T-helper 9 cell (primary cell): ENCODE measurements at regions not wholly inside any gene's neighbourhood (a gene's known extent, or its start where the extent isn't known, plus 50 kb on each side); places are given as distances from the start of the nearest gene placed in this dataset.

Source experiments
- DNase-seq: peaks from one replicate; pipeline ENCODE4 v3.0.0-alpha.2; 2020

DNA sequence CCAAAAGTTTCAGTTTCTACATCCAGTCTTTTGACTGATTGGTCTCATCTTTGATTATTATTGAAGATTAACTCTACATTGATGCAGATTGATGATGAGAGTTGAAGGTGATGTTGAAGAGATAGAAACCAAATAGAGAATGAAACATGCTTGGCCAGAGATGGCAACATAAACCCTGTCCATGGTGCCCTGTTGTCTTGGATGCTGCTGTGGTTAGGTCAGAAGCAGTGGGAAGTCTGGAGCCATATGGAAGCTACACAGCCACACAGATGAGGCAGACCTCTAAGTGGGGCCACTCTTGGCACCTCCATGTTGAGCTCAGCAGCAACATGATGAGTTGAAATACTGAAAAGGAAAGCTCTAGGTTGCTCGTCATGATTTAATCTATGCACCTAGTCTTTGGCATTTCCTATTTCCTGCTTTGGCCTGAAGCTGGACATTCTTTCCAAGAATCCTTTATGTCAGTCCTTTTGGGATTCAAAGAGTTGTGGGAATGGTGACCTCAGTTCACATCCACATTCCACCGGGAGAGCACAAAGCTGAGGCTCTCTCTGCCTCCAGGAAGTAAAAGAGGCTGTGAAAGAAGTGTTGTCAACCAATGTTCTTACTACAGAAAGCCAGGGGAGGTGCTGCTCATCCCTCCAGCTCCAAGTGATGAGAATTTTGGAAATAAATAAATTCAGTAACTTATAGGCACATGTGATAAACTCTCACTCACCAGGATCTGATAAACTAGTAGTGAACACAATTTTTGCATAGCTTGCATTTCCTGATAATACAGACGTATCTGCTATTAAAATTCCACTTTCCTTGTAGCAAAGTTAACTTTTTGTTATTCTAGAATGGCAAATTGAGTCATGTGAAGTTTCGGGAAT lies 127.7 kb upstream of the MAF start:
- no peak for DNase-seq

GRCh38 chr16:79726902-79727301 lies 126.4 kb upstream of the MAF start:
- no peak for DNase-seq

GRCh38 chr16:79725051-79725450 lies 124.5 kb upstream of the MAF start:
- no peak for DNase-seq

DNA sequence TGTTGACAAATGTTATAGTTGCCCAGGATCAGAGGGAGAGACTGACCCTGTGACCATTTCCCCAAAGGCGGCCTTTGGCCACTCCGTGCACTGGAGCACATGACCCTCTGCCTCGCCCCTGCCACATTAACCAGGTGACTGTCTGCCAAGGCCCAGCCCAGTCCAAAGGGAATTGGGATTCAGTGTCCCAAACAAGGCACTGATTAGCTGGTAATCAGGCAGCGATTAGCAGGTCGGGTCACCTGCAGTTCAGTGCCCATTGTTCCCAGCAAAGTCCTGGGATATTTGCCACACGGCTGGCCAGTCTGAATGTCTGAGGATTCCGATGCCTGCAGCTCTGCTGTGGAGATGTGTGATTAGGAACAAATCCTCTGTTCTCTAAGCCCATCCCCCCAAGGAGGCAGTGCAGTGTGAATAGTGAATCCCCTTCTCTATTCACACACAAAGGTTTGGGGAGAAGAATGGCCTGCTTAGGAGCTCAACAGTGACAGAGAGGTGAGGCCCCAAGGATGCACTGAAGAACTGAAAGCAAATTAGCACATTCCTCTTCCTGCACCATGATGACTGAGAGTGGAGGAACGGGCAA lies 123.1 kb upstream of the MAF start:
- no peak for DNase-seq

DNA sequence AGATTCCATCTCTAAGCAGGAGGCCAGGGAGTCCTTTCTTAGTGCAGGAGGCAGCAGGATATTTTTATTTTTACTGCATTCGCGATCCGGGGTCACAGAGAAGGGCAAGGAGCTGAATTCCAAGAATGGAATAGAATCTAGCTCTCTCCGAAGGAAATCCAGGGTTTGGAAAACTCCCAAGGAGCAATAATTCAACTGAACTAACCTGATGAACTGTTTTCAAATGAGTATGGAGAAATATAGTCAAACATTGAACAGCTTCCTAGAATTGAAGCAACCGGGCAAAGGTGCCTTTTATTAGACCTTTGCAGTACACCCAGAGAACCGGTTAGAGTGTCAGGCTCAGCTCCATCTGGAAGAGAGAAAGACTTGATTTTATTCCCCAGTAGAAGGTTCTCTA lies 120.7 kb upstream of the MAF start:
- no peak for DNase-seq

GRCh38 chr16:79717333-79718137 lies 117.0 kb upstream of the MAF start:
- DNase-seq: no peak

GRCh38 chr16:79716645-79717332 lies 116.3 kb upstream of the MAF start:
- no peak for DNase-seq

DNA sequence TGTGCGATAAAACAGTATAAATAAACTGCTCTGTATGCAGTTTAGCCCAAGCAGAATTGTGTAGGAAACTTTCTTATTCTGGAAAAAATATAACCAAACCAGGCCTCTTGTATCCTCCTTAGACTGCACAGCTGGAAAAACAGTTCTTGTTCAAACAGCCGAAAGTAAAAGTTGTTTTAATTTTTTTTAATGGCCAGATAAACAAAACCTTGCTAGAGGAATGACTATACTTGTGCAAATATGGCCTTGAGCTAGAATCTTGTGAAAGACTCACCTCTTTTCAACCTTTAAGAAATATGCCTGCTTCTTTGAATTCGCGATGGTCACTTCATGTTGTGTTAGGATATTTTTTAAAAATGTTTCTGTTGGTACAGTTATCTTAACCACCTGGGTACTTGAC lies 114.5 kb upstream of the MAF start:
- no peak for DNase-seq

DNA sequence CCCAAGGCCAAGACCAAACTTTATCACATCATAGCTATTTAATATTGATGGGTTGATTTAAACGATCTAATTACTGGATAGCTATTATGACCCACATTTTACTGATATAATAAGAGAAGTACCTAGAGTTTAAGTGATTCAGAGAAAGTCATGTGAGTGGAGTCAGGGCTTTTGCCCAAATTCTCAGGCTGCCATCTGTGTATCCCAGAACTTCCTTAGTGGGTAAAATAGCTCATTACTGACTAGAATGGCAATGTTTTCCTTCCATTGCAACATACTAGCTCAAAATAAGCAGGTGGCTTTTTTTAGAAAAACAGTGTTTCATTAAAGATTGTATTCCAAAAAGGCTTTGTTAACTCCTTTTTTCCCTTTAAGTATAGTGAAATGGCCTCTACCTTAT lies 113.9 kb upstream of the MAF start:
- no peak for DNase-seq

- DNase-seq: no peak
Observed at GRCh38 chr16:79713609-79714309, 113.2 kb upstream of the MAF start.

DNA sequence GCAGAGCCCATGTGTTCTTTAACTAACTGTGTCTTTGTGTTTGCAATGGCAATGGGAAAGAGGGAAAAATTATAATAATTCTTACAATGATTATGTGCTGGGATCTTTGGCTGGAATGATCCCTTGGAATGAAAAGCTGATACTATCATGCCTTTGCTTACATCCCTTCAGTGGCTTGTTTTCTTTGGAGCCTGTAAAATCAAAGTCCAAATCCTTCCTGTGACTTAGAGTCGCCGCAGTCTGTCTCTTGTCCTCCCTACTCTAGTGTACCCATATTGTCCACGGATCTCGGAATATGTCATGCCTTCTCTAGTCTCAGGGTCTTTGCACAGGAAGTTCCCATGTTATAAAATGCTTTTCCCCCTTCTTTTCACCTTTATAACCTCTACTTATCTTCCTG lies 111.7 kb upstream of the MAF start:
- no peak for DNase-seq

- no peak for DNase-seq
Observed at GRCh38 chr16:79707876-79708275, 107.3 kb upstream of the MAF start.

- no peak for DNase-seq
Observed at GRCh38 chr16:79703066-79703465, 102.5 kb upstream of the MAF start.

GRCh38 chr16:79698341-79698753 lies 97.8 kb upstream of the MAF start:
- no peak for DNase-seq

- no peak for DNase-seq
Observed at GRCh38 chr16:79697562-79698112, 97.1 kb upstream of the MAF start.

DNA sequence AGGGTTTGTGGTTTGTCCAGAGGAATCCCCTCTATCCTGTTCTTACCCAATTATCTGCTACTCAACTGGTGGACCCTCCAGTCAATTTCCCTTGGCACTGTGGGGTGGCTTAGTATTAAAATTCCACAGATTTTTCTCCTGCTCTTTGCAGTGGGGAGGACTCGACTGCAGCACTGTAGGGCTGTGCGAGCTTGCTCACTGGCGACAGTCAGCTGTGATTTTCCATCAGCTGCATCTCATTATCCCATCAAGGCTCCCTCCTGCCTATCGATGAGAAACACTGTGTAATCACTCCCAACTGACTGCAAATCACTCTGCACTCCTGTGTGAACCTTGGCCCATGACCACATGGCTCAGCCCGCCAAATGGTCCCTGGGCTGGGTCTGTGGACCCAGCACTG lies 90.5 kb upstream of the MAF start:
- no peak for DNase-seq

DNA sequence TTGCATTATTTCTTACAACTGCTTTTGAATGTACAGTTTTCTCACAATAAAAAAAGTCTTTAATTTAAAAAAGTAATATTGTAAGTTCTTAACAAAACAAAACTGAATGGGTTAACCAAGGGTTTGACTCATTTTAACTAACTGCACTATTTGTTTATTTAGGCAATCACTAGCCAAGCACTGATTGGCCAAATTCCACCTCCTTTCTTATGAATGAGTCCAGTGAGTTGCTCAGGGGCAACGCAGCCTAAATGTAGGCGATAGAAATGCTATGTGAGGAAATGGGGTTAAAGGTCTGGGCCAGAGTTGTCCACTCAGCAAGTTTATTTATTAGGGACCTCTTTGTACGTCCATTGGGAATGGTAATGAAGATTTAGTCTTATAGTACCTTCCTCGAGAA lies 89.6 kb upstream of the MAF start:
- DNase-seq: no peak

DNA sequence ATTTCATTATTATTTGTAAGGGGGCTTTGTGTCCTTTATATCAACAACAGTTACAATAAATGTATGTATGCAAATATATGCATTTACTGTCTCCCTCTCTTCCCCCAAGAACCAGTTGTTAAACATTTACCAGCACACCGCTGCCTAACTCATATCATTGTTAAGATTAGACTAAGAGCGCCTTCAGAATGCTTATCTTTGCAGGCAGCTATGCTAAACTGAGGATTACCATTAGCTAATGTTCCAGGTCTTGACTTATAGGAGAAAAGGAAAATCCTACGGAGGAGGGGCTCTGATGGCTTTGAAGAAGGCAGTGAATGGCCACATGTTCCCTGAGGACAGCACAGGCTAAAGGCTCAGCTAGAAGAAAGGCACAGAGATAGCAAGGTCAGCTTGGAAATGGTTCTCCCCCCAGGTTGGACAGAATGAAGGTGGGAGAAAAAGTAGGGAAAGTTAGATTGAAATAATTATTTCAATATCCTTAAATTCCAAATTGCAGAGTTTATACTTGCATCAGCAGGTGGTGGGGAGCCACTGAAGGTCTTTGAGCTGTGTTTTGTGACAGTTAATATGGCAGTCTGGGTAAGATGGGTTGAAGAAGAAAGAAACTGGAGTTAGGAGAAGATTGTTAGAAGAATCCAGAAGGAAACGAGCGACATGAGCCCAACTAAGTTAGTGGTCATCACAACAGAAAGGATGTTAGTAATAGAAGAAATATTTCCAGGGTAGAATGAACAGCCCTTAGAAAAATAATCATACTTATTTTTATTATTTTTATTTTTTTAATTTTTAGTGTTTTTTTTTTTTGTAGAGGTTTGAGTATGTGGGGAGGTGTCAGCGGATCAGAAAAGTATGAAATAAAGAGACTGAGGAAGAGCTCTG lies 87.0 kb upstream of the MAF start:
- no peak for DNase-seq

- no peak for DNase-seq
Observed at GRCh38 chr16:79685871-79686270, 85.3 kb upstream of the MAF start.

- no peak for DNase-seq
Observed at GRCh38 chr16:79679334-79679733, 78.8 kb upstream of the MAF start.
